ENCODE measurements at regions not wholly inside any gene's neighbourhood (a gene's known extent, or its start where the extent isn't known, plus 50 kb on each side); places are given as distances from the start of the nearest gene placed in this dataset.
"Not testable (repeated sequence)": the region's sequence is repeated elsewhere in the genome, so short reads cannot be mapped to it uniquely, and the experiment has no call there.

DNA sequence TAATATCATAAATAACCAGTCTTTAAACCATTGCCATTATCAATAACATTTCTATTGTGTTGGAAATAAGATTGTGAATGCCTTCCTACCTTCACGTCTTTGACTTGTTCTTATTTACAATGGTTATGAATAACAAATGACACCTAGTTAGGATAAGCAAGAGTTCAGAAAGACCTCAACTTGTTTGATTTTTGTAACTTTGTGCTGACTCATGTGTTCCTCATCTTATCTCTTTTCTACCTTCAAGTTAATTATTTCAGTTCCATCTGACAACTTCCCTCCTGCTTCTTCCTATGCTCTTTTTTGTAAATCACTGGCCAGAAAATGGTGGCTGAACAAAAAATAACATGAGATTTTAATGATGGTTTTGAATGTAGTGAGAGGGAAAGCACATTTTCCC lies 538.5 kb upstream of the TUSC1 start:
- TF ChIP-seq BACH2 (CRISPR knock-in tag; IDR thresholded peaks at IDR 0.05; ENCODE audit: borderline replicate concordance) (no peak), ZC3H10 (CRISPR knock-in tag; IDR thresholded peaks at IDR 0.05) (no peak), ZFP3 (CRISPR knock-in tag; IDR thresholded peaks at IDR 0.05) (no peak), ZNF565 (CRISPR knock-in tag; conservative IDR thresholded peaks at IDR 0.05; ENCODE audit: low read depth) (no peak), SNAI2 (CRISPR knock-in tag; IDR thresholded peaks at IDR 0.05) (no peak), ZNF8 (CRISPR knock-in tag; IDR thresholded peaks at IDR 0.05) (no peak), TCF4 (CRISPR knock-in tag; IDR thresholded peaks at IDR 0.05; ENCODE audit: borderline replicate concordance) (no peak), CSDC2 (CRISPR knock-in tag; IDR thresholded peaks at IDR 0.05) (no peak), ISL1 (CRISPR knock-in tag; IDR thresholded peaks at IDR 0.05) (no peak), PPARA (CRISPR knock-in tag; IDR thresholded peaks at IDR 0.05; ENCODE audit: borderline replicate concordance) (no peak), OSR1 (CRISPR knock-in tag; IDR thresholded peaks at IDR 0.05) (no peak), ESRRG (CRISPR knock-in tag; IDR thresholded peaks at IDR 0.05) (no peak), ZFP30 (CRISPR knock-in tag; IDR thresholded peaks at IDR 0.05) (no peak)
- TF ChIP-seq, protein P1, sequence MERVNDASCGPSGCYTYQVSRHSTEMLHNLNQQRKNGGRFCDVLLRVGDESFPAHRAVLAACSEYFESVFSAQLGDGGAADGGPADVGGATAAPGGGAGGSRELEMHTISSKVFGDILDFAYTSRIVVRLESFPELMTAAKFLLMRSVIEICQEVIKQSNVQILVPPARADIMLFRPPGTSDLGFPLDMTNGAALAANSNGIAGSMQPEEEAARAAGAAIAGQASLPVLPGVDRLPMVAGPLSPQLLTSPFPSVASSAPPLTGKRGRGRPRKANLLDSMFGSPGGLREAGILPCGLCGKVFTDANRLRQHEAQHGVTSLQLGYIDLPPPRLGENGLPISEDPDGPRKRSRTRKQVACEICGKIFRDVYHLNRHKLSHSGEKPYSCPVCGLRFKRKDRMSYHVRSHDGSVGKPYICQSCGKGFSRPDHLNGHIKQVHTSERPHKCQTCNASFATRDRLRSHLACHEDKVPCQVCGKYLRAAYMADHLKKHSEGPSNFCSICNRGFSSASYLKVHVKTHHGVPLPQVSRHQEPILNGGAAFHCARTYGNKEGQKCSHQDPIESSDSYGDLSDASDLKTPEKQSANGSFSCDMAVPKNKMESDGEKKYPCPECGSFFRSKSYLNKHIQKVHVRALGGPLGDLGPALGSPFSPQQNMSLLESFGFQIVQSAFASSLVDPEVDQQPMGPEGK (CRISPR knock-in tag; IDR thresholded peaks at IDR 0.05; ENCODE audit: borderline replicate concordance), result no peak
- TF ChIP-seq, protein P2, sequence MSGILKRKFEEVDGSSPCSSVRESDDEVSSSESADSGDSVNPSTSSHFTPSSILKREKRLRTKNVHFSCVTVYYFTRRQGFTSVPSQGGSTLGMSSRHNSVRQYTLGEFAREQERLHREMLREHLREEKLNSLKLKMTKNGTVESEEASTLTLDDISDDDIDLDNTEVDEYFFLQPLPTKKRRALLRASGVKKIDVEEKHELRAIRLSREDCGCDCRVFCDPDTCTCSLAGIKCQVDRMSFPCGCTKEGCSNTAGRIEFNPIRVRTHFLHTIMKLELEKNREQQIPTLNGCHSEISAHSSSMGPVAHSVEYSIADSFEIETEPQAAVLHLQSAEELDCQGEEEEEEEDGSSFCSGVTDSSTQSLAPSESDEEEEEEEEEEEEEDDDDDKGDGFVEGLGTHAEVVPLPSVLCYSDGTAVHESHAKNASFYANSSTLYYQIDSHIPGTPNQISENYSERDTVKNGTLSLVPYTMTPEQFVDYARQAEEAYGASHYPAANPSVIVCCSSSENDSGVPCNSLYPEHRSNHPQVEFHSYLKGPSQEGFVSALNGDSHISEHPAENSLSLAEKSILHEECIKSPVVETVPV (CRISPR knock-in tag; IDR thresholded peaks at IDR 0.05), result no peak
- TF ChIP-seq, protein P3, sequence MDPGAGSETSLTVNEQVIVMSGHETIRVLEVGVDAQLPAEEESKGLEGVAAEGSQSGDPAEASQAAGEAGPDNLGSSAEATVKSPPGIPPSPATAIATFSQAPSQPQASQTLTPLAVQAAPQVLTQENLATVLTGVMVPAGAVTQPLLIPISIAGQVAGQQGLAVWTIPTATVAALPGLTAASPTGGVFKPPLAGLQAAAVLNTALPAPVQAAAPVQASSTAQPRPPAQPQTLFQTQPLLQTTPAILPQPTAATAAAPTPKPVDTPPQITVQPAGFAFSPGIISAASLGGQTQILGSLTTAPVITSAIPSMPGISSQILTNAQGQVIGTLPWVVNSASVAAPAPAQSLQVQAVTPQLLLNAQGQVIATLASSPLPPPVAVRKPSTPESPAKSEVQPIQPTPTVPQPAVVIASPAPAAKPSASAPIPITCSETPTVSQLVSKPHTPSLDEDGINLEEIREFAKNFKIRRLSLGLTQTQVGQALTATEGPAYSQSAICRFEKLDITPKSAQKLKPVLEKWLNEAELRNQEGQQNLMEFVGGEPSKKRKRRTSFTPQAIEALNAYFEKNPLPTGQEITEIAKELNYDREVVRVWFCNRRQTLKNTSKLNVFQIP (CRISPR knock-in tag; IDR thresholded peaks at IDR 0.05; ENCODE audit: borderline replicate concordance, low read depth), result no peak
- TF ChIP-seq, protein P4, sequence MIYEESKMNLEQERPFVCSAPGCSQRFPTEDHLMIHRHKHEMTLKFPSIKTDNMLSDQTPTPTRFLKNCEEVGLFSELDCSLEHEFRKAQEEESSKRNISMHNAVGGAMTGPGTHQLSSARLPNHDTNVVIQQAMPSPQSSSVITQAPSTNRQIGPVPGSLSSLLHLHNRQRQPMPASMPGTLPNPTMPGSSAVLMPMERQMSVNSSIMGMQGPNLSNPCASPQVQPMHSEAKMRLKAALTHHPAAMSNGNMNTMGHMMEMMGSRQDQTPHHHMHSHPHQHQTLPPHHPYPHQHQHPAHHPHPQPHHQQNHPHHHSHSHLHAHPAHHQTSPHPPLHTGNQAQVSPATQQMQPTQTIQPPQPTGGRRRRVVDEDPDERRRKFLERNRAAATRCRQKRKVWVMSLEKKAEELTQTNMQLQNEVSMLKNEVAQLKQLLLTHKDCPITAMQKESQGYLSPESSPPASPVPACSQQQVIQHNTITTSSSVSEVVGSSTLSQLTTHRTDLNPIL (CRISPR knock-in tag; IDR thresholded peaks at IDR 0.05; ENCODE audit: low read depth), result no peak
- ATAC-seq, result no peak

DNA sequence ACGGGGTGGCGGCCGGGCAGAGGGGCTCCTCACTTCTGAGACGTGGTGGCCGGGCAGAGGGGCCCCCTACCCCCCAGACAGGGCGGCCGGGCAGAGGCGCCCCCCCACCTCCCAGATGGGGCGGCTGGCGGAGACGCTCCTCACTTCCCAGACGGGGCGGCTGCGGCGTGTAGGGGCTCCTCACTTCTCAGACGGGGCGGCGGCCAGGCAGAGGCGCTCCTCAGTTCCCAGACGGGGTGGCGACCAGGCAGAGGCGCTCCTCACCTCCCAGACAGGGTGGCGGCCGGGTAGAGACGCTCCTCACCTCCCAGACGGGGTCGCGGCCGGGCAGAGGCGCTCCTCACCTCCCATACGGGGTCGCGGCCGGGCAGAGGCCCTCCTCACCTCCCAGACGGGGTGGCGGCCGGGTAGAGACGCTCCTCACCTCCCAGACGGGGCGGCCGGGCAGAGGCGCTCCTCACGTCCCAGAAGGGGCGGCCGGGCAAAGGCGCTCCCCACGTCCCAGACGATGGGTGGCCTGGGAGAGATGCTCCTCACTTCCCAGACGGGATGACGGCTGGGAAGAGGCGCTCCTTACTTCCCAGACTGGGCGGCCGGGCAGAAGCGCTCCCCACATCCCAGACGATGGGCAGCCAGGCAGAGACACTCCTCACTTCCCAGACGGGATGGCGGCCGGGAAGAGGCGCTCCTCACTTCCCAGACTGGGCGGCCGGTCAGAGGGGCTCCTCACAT lies 536.6 kb upstream of the TUSC1 start:
- not testable (repeated sequence) for ATAC-seq

DNA sequence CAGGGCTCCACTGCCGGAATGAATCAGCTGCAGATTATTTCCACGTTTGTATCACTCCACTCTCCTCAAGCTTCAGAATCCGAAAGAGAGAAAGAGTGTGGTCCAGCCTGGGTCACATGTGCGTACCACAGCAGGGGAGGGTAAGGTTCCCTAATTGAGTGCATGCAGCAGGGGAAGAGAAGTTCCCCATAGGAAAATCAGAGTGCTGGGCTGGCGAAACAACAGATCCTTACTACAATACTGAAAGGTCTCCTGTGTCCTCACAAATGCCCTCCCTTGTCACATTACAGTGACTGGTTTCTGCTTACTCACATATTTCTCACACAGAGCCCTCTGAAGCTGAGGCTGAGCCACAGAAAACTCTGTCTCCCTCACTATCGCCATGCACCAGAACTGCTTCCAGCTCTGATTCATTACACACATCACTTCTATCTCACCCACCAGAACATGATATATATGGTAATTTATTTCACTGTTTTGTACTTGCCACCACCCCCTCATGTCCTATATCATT lies 532.2 kb upstream of the TUSC1 start:
- TF ChIP-seq ZNF70 (CRISPR knock-in tag; IDR thresholded peaks at IDR 0.05) (no peak), ZFP30 (CRISPR knock-in tag; IDR thresholded peaks at IDR 0.05) (no peak), ZNF565 (CRISPR knock-in tag; conservative IDR thresholded peaks at IDR 0.05; ENCODE audit: low read depth) (no peak), ISL1 (CRISPR knock-in tag; IDR thresholded peaks at IDR 0.05) (no peak), ZNF8 (CRISPR knock-in tag; IDR thresholded peaks at IDR 0.05) (no peak), BACH2 (CRISPR knock-in tag; IDR thresholded peaks at IDR 0.05; ENCODE audit: borderline replicate concordance) (no peak), TCF4 (CRISPR knock-in tag; IDR thresholded peaks at IDR 0.05; ENCODE audit: borderline replicate concordance) (no peak), PPARA (CRISPR knock-in tag; IDR thresholded peaks at IDR 0.05; ENCODE audit: borderline replicate concordance) (no peak), ARNTL (CRISPR knock-in tag; IDR thresholded peaks at IDR 0.05; ENCODE audit: borderline replicate concordance, low read depth) (no peak), ESRRG (CRISPR knock-in tag; IDR thresholded peaks at IDR 0.05) (no peak)
- TF ChIP-seq, protein P2 (CRISPR knock-in tag; IDR thresholded peaks at IDR 0.05), result no peak
- TF ChIP-seq, protein P1 (CRISPR knock-in tag; IDR thresholded peaks at IDR 0.05; ENCODE audit: borderline replicate concordance), result no peak
- TF ChIP-seq, protein P5, sequence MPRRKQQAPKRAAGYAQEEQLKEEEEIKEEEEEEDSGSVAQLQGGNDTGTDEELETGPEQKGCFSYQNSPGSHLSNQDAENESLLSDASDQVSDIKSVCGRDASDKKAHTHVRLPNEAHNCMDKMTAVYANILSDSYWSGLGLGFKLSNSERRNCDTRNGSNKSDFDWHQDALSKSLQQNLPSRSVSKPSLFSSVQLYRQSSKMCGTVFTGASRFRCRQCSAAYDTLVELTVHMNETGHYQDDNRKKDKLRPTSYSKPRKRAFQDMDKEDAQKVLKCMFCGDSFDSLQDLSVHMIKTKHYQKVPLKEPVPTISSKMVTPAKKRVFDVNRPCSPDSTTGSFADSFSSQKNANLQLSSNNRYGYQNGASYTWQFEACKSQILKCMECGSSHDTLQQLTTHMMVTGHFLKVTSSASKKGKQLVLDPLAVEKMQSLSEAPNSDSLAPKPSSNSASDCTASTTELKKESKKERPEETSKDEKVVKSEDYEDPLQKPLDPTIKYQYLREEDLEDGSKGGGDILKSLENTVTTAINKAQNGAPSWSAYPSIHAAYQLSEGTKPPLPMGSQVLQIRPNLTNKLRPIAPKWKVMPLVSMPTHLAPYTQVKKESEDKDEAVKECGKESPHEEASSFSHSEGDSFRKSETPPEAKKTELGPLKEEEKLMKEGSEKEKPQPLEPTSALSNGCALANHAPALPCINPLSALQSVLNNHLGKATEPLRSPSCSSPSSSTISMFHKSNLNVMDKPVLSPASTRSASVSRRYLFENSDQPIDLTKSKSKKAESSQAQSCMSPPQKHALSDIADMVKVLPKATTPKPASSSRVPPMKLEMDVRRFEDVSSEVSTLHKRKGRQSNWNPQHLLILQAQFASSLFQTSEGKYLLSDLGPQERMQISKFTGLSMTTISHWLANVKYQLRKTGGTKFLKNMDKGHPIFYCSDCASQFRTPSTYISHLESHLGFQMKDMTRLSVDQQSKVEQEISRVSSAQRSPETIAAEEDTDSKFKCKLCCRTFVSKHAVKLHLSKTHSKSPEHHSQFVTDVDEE (CRISPR knock-in tag; IDR thresholded peaks at IDR 0.05), result no peak
- peak; percentile 53 for ATAC-seq

Measured in SK-N-SH treated with all-trans-retinoic acid at 6 μM for 48 hours (cell line).